Pulmonary artery endothelial cell (primary cell): ENCODE measurements at regions not wholly inside any gene's neighbourhood (a gene's known extent, or its start where the extent isn't known, plus 50 kb on each side); places are given as distances from the start of the nearest gene placed in this dataset.

ENCODE experiments used
- DNase-seq: peaks from one replicate; pipeline ENCODE4 v3.0.0-alpha.2; 2011; ENCODE audit warnings: low read depth, low spot score

DNA sequence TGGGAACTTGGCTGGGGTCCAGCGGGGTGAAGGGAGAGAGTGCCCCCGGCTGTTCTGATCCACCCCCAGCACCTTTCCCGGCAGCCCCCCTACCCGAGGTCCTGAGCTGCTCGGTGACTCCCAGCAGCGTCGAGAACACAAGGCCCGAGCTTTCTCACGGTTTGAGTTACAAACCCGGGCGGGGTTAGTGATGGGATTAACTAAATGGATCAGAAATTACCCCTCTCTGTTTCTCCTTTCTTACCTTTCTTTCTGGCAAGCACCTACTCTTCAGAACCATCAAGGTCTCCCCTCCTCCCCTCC lies 139.4 kb upstream of the GPC1 start:
- no peak for DNase-seq

DNA sequence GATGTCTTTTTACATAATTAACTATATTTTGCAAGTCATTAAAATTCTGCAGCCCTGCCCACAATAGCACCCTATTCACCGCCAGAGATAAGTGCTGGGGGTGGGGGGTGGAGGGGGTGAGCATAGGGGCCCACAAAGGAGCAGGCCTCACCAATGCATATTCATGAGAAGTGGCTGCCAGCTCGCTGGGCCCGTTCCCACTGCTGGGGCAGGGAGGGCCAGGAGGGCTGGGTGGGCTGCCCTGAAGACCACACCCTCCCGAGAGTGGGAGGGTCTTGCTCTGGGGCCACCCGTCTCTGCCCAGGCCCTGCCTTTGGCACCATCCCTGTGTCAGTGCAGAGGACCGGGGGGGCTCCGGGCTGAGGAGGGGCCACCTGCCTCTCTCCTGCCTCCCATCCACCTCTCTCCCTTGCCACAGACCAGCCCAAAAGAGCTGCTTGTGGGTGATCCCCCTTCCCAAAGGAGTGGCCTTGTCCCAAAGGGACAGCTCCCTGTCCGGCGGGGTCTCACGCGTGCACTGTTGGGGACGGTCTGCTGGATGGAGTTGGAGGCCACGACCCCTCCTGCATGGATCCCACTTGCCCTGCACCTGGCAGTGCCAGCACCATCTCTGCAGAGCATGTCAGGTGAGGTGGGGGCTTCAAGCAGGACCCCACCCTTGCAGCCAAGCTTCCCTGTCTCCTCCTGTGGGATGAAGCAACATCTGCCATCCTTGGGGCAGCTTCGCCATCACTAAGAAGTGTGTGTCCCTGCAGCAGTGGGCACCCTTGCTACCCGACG lies 138.8 kb upstream of the GPC1 start:
- DNase-seq = no peak

DNA sequence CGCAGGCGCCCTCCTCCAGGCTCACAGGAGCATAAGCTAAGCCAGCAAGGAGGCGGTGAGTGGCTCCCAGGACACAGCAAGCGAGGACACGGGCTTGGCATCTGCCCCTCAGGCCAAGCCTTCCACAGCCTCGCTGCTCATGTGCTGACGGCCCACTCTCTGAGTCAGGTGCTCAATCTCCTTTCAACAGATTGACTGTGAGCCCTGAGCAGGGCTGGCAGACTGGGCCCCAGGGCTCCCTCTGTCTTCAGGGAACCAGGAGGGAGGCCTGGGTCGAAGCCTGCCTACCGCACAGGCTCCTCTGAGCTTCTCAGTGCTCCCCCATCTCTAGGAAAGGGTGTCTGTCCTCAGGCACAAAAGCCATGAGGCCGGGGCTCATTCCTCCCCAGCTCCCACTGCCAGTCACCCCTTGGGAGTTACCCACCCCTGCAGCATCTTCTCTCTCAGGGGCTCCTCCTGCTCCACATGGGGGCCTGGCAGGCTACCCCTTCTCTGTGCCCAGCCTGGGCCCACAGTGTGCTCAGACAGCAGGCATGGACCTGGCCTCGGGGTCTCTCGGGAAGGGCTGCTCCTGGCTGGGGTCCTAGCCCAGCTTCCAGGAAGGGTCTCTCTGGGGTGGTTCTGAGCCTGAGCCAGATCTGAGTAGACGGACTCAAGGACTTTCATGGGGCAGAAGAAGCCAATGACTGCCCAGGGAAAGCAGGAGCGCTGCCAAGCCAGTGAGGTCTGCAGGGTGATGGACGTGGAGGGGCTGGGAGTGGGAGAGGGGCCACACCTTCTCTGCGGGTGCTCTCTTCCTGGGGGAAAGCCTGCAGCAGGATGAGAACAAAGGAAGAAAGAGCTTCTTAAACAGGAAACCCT lies 138.0 kb upstream of the GPC1 start:
- no peak for DNase-seq

DNA sequence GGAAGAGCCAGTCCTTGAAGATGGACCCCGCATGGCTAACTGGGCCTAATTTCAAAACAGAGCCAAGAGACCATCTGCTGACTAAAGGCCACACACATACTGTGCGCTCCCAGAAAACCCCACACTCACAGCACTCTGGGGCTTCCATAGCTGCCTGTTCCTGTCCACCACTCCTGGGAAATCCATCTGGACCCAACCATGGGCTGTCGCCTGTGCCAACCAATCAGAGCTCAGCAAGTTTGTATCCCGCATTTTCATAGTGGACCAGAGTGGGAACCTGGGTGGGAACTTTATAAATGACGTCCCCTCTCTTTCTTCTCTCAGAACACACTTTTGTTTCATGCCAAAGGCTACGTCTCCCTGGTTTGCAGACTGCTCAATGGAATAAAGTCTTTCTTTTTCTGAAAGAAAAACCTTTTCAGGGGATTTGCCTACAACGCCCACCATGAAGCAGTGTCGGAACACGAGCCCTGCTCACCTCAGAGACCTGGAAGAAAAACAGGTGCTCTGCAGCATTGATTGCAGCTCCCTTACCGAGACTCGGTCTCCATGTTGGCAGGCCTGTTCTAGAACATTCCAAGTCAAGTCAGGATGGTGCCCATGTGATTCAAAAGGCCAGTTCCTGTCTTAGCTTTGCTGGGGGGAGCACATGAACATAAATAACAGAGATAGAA lies 137.2 kb upstream of the GPC1 start:
- DNase-seq = no peak

DNA sequence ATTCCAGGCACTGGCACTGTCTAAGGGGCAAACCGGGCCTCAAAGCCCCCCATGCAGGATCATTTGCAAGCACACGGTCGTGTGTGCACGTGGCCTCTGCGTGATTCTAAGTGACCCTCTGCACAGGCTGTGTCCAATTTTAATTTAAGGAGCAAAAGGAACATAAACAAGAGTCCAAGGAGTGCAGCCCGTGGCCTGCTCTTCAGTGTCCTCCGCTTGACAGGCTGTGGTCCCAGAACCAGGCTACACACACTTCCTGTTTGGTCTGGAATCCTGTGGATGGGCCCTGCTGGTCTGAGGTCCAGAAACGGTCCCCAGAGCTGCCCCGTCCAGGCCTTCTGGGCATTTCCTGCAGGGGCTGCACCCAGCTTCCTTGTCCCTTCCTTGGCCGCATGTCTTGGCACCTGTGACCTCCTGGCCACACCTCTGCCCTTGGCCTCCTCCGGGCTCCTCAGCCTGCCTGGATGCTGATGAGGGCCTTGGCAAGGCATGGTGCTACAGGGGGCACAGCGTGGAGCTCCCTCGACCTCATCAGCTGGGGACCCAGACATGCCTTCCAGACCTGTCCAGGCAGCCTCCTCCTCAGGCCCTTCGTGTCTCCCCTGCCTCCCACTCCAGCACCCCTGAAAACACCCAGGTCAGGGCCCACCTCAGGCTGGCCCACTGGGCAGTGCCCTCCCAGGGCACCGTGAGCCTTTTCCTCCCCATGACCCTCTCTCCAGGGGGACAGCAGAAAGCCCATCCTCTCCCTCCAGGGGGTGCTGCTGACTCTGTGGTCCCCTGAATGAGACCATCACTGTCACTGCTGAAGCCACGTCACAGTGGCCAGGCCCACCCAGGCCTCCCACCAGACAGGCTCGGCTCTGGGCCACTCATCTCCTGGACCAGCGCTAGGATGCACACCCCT lies 136.4 kb upstream of the GPC1 start:
- no peak for DNase-seq

DNA sequence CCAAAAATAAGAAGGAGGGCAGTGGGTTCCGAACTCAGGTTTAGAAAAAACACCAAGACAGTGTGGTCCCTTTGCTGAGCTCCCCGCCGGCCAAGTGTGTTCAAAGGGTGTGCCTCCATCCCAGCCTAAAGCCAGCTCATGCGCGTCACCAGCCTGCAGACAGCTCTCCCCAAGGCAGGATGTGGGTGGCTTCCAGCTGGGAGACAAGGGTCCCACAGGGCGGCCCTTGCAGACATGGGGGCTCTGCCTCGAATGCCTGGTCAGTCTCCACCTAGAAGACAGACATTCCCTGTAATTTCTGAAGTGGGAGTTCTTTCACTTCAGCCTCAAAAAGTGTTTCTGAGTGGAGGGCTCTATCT lies 135.8 kb upstream of the GPC1 start:
- no peak for DNase-seq

DNA sequence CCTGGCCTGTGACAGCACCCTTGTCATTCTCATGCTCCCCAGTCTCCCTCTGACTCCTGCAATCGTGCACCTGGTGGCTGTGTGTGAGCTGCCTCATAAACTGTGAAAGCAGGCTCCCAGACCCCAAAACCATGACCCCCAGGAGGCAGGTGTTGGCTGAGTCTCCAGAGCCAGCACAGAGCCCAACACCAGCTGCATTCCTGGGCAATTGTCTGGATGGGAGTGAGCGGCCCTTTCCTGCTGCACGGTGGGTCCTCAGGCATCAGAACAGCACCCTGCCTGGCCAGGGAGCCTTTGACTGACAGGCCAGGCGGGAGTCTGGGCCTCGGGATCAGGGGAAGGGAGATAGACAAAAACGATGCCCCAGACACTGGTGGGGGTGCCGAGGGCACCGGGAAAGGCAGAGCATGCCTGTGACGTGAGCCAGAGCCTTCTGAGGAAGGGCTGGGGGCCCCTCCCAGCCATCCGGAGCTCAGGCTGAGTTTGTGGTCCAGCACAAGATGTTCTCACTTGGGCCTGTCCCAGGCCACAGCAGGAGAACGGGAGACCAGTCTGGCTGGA lies 135.1 kb upstream of the GPC1 start:
- no peak for DNase-seq

DNA sequence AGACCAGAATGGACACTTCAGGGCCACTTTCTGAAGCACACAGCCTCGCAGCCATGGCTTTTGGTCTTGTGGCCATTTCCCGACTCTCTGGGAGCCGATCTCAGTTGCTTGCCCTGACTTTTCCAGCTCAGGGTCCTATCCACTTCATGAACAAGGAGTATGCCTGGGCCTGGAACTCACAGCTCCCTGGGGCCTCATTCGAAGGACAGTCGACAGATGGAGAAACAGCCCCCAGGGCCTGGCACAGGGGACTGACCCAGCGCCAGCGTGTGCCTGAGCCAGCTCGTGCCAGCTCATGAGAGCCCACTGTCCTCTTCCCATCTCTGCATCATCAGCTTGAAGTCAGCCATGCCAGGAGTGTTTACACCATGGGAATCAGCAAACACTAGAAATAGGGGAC lies 134.6 kb upstream of the GPC1 start:
- no peak for DNase-seq

DNA sequence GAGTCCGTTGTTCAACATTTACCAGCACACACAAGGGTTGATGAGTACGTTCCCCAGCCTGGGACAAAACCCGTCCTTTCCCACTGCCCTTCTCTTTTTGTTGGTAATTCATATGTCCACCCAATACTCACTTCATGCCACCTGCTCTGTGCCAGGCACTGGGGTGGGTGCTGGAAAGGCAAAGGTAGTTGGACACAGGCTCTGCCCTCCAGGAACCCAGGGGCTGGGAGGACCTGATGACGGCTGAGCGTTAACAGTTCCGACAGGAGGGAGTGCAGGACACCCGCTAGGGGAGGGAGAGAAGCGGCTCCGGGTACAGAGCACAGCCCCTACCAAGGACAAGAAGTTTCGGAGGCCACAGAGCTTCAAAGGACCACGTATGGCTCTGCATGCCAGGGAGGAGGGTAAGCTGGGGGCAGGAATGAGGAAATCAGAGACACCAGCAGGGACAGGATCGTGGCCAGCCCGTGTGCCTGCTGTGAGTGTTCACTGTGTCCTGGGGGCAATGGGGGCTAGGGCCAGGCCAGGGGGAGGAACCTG lies 134.1 kb upstream of the GPC1 start:
- no peak for DNase-seq

DNA sequence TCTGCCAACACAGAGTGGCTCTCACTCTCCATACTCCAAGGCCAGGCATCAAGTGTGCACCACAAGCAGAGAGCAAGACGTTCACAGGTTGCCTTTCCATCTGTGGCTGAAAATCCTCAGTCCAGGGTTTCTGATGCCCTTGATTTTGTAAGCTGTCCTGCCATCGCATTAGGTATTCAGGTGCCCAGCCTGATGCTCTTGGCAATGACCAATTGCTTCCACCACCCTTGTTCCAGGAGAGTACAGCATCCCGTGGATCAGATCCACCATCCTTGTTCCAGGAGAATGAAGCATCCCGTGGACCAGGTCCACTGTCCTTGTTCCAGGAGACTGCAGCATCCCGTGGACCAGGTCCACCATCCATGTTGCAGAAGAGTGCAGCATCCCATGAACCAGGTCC lies 133.4 kb upstream of the GPC1 start:
- DNase-seq = no peak

DNA sequence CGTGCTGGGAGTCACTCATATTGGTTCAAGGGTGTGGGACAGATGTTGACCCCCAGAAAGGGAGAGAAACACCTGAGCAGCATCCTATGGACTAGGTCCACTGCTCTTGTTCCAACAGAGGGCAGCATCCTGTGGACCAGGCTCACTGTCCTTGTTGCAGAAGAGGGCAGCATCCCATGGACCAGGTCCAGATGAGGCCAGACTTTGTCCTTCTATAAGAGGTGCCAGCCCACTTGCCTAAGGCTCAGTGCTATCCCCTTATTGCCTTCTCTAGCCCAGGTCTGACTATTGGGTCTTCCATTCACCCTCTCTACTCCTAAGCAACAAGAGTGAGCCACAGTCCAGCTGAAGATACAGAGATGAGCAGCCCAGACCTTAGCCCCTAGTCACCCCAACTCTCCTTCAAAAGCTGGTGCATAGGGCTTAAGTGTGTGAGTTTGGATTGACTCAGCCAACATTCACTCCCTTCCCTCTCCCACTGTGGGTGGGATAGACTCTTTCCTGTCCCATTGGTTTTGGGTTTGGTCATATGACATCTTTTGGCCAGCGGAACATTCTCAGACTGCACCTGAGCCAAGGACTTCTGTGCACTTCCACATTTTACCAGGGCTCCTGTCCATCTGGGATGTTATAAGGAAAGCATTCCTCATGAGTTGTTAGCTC lies 132.4 kb upstream of the GPC1 start:
- no peak for DNase-seq

DNA sequence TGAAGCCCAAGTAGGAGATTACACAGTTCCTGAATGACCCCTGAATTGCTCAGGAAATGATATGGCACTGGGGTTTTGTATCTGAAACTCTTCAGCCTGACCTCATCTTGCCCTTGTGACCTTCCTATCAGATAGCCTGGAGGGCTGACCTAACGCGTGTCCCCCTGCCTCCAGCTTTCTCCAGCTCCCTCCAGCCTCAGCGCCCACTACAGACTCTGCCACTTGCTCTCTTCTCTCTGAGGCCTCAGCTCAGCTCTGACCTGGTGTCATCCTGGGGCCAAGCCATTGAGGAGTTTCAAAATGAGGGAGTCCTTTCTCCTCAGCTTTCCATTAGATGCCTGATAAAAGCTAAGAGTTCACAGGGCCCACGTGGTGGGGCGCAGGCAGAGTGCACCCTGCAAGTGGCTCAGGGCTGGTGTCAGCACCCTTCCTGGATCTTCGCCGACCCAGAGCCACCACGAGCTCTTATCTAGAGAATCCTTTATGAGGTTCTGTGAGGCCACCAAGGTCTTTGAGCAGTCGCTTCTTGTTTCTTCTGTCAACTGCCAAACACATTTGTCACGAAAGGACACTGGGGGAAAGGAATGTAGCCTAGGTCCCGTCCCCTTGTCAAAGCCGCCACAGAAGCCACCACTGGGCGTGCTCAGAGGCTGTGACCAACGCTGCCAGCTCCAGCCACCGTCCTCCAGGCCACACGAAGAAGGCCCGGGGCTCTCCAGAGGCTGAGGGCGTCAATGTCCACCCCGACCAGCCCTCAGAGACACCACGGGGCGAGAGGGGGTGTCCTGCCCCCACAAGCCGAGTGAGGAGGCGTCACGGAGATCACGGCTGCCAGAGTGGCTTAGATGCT lies 131.3 kb upstream of the GPC1 start:
- DNase-seq = no peak

DNA sequence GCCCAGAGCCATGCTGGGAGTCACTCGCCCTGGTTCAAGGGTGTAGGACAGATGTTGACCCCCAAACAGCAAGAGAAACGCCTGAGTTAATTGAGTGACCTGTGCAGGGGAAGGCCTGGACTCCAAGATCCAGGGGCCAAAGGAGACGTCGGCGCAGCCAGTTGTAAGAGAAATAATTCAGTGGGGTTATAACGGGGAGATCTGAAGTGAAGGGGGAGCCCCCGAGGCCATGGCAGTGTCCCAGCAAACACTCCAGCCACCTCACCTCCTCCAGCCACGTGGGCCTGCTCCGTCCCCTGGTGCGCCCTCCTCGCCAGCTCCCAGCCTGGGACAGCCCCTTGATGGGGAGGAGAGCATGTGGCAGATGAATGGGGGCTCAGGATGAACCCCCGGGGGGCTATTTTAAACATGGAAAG lies 130.7 kb upstream of the GPC1 start:
- no peak for DNase-seq

DNA sequence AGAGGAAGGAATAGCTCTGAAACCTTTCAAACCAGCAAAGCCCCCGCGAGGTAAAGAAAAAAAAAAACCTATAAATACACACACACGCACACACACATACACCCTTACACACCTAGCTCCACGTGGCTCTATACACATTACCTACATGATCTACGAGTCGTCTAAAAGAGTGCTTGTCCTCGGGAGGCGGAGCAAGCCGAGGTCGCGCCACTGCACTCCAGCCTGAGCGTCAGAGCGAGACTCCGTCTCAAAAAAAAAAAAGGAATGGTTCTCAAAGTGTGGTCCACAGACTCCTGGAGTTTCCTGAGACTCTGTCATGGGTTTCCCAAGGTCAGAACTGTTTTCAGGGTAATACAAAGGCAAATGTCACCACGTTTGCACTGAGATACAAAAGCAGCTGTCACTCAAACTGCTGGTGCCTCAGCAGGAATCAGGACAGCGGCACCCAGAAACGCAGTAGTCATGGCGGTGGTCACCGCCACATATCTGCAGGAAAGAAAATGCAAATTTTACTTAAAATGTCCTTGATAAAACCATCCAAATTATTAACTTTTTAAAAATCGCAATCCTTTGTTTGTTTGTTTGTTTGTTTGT lies 130.0 kb upstream of the GPC1 start:
- no peak for DNase-seq

DNA sequence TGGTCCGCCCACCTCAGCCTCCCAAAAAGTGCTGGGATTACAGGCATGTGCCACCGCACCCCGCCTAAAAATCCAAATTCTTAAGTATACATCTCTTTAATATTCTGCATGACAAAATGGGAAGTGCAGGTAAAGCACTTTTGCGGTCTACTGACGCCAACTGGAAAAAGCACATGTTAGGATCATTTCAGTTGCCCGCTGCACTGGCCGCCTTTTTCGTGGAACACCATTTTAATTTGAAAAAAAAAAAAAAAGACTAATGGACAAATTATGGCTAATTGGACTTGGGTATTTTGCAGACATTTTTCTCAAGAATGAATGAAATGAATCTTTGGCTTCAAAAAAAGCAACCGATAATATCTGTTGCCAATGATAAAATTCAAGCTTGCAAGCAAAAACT lies 129.3 kb upstream of the GPC1 start:
- no peak for DNase-seq

DNA sequence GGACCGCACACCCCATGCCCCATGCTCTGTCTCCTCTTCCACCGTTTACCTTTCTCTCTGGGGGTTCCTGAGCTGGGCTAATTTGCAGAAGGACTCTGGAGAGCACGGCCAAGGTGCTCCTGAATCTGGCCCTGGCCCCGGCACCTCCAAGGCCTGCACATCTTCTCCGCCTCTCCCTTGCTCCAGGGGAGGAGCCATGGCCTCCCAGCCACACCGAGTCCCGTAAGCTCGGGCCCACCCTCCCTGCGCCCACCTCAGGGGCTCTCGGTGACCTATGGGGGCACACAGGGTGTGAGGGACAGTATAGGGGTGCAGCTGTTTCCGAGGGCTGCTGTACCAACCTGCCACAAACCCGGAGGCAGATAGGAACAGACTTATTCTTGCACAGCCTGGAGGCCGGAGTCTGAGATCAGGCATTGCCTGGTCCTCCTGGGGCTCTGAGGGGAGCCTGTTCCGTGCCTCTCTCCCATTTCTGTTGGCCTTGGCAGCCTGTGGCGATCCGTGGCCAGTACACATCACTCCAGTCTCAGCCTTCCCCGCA lies 127.3 kb upstream of the GPC1 start:
- no peak for DNase-seq

DNA sequence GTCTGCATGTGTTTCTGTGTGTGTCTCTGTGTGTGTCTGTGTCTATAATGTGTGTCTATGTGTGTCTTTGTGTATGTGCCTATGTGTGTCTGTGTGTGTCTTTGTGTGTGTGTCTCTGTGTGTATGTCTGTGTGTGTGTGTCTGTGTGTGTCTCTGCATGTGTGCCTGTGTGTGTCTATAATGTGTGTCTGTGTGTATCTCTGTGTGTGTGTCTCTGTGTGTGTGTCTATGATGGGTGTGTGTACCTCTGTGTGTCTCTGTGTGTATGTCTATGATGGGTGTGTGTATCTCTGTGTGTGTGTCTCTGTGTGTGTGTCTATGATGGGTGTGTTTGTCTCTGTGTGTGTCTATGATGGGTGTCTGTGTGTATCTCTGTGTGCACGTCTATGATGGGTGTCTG lies 126.2 kb upstream of the GPC1 start:
- DNase-seq = no peak

DNA sequence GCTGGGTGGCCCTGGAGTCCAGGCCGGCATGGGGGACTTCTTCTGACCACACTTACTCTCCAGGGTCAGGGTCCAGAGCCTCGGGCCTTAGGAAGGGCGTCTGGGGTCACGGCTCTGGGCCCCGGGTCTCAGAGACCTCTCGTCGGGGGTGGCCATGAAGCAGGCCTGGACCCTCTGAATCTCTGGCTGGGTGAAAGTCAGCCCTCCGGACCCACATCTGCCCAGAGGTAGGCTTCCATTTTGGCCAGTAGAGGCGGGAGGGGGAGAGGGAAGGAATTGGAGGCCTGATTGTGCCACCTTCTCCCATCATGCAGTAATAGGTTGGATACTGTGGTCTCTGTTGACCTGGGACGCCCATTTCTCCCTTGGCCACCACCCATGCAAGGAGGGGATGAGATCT lies 125.3 kb upstream of the GPC1 start:
- DNase-seq = no peak

DNA sequence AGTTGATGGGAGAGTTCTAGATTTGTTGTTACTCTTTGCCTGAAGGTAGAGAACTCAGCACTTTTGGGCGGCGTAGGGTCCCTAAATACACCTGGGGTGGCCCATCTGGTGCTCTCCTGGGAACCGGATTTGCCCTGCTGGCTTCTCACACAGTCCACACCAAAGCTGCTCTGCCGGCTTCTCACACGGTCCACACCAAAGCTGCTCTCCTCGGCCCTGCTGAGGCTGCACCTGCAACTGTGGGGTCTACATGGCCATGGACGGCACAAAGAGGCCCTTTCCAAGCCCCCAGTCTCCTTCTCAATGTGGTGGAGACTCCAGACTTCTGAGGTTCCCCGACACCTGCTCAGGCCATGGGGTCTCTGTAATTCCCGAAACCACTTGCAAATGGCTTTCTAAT lies 124.8 kb upstream of the GPC1 start:
- no peak for DNase-seq
